ENCODE measurements at regions not wholly inside any gene's neighbourhood (a gene's known extent, or its start where the extent isn't known, plus 50 kb on each side); places are given as distances from the start of the nearest gene placed in this dataset.

GRCh38 chr2:234835738-234836137, 116.1 kb upstream of the SH3BP4 start:
- H3K27me3 ChIP-seq (ENCODE audit: control insufficient read depth in 1 of 2, insufficient read depth in 2 of 2, low read length in 2 of 2) = no peaks in the 10 kb centered on the region
- no peak overlapping the region for H3K27ac ChIP-seq (ENCODE audit: low read length)
- peaks cover 8% of the 10 kb centered on the region for H3K4me1 ChIP-seq (ENCODE audit: control insufficient read depth, insufficient read depth, low read length)
- H3K9ac ChIP-seq (ENCODE audit: low read length in 2 of 2) = no peak overlapping the region
- H3K4me3 ChIP-seq (ENCODE audit: low read length in 2 of 2) = no peak overlapping the region
- no peaks in the 10 kb centered on the region for H3K36me3 ChIP-seq (ENCODE audit: control insufficient read depth in 2 of 2, insufficient read depth in 2 of 2, low read length in 2 of 2)
- H3K9me3 ChIP-seq (ENCODE audit: control insufficient read depth in 2 of 2, low read length in 2 of 2) = no peaks in the 10 kb centered on the region

GRCh38 chr2:234834228-234834923, 117.4 kb upstream of the SH3BP4 start:
- H3K27ac ChIP-seq (ENCODE audit: low read length) = no peak overlapping the region
- no peaks in the 10 kb centered on the region for H3K36me3 ChIP-seq (ENCODE audit: control insufficient read depth in 2 of 2, insufficient read depth in 2 of 2, low read length in 2 of 2)
- H3K9me3 ChIP-seq (ENCODE audit: control insufficient read depth in 2 of 2, low read length in 2 of 2) = no peaks in the 10 kb centered on the region
- H3K4me3 ChIP-seq (ENCODE audit: low read length in 2 of 2) = no peak overlapping the region
- no peak overlapping the region for H3K9ac ChIP-seq (ENCODE audit: low read length in 2 of 2)
- no peaks in the 10 kb centered on the region for H3K4me1 ChIP-seq (ENCODE audit: control insufficient read depth, insufficient read depth, low read length)
- H3K27me3 ChIP-seq (ENCODE audit: control insufficient read depth in 1 of 2, insufficient read depth in 2 of 2, low read length in 2 of 2) = no peaks in the 10 kb centered on the region

- H3K9ac ChIP-seq (ENCODE audit: low read length in 2 of 2) = no peak overlapping the region
- H3K36me3 ChIP-seq (ENCODE audit: control insufficient read depth in 2 of 2, insufficient read depth in 2 of 2, low read length in 2 of 2) = no peaks in the 10 kb centered on the region
- H3K27ac ChIP-seq (ENCODE audit: low read length) = no peak overlapping the region
- H3K9me3 ChIP-seq (ENCODE audit: control insufficient read depth in 2 of 2, low read length in 2 of 2) = no peaks in the 10 kb centered on the region
- no peak overlapping the region for H3K4me3 ChIP-seq (ENCODE audit: low read length in 2 of 2)
- H3K27me3 ChIP-seq (ENCODE audit: control insufficient read depth in 1 of 2, insufficient read depth in 2 of 2, low read length in 2 of 2) = no peaks in the 10 kb centered on the region
- H3K4me1 ChIP-seq (ENCODE audit: control insufficient read depth, insufficient read depth, low read length) = no peaks in the 10 kb centered on the region
Observed at GRCh38 chr2:234830853-234831252, 121.0 kb upstream of the SH3BP4 start.

GRCh38 chr2:234829074-234829455, 122.8 kb upstream of the SH3BP4 start:
- Histone ChIP-seq H3K27me3 (ENCODE audit: control insufficient read depth in 1 of 2, insufficient read depth in 2 of 2, low read length in 2 of 2) (no peaks in the 10 kb centered on the region), H3K4me3 (ENCODE audit: low read length in 2 of 2) (no peak overlapping the region), H3K27ac (ENCODE audit: low read length) (no peak overlapping the region), H3K9ac (ENCODE audit: low read length in 2 of 2) (no peak overlapping the region), H3K9me3 (ENCODE audit: control insufficient read depth in 2 of 2, low read length in 2 of 2) (no peaks in the 10 kb centered on the region), H3K36me3 (ENCODE audit: control insufficient read depth in 2 of 2, insufficient read depth in 2 of 2, low read length in 2 of 2) (no peaks in the 10 kb centered on the region), H3K4me1 (ENCODE audit: control insufficient read depth, insufficient read depth, low read length) (no peaks in the 10 kb centered on the region)

- H3K9me3 ChIP-seq (ENCODE audit: control insufficient read depth in 2 of 2, low read length in 2 of 2) = no peaks in the 10 kb centered on the region
- no peaks in the 10 kb centered on the region for H3K36me3 ChIP-seq (ENCODE audit: control insufficient read depth in 2 of 2, insufficient read depth in 2 of 2, low read length in 2 of 2)
- H3K4me3 ChIP-seq (ENCODE audit: low read length in 2 of 2) = no peak overlapping the region
- no peak overlapping the region for H3K9ac ChIP-seq (ENCODE audit: low read length in 2 of 2)
- no peaks in the 10 kb centered on the region for H3K27me3 ChIP-seq (ENCODE audit: control insufficient read depth in 1 of 2, insufficient read depth in 2 of 2, low read length in 2 of 2)
- H3K4me1 ChIP-seq (ENCODE audit: control insufficient read depth, insufficient read depth, low read length) = no peaks in the 10 kb centered on the region
- no peak overlapping the region for H3K27ac ChIP-seq (ENCODE audit: low read length)
Observed at GRCh38 chr2:234828382-234829073, 123.3 kb upstream of the SH3BP4 start.

GRCh38 chr2:234827096-234827860, 124.5 kb upstream of the SH3BP4 start:
- Histone ChIP-seq H3K4me3 (ENCODE audit: low read length in 2 of 2) (no peak overlapping the region), H3K27me3 (ENCODE audit: control insufficient read depth in 1 of 2, insufficient read depth in 2 of 2, low read length in 2 of 2) (no peaks in the 10 kb centered on the region), H3K9me3 (ENCODE audit: control insufficient read depth in 2 of 2, low read length in 2 of 2) (no peaks in the 10 kb centered on the region), H3K9ac (ENCODE audit: low read length in 2 of 2) (no peak overlapping the region), H3K36me3 (ENCODE audit: control insufficient read depth in 2 of 2, insufficient read depth in 2 of 2, low read length in 2 of 2) (no peaks in the 10 kb centered on the region), H3K27ac (ENCODE audit: low read length) (no peak overlapping the region), H3K4me1 (ENCODE audit: control insufficient read depth, insufficient read depth, low read length) (no peaks in the 10 kb centered on the region)

- no peaks in the 10 kb centered on the region for H3K36me3 ChIP-seq (ENCODE audit: control insufficient read depth in 2 of 2, insufficient read depth in 2 of 2, low read length in 2 of 2)
Observed at GRCh38 chr2:234826681-234827080, 125.1 kb upstream of the SH3BP4 start.

GRCh38 chr2:234825616-234826015, 126.2 kb upstream of the SH3BP4 start:
- Histone ChIP-seq H3K4me3 (ENCODE audit: low read length in 2 of 2) (no peak overlapping the region), H3K4me1 (ENCODE audit: control insufficient read depth, insufficient read depth, low read length) (no peaks in the 10 kb centered on the region), H3K36me3 (ENCODE audit: control insufficient read depth in 2 of 2, insufficient read depth in 2 of 2, low read length in 2 of 2) (no peaks in the 10 kb centered on the region), H3K9me3 (ENCODE audit: control insufficient read depth in 2 of 2, low read length in 2 of 2) (no peaks in the 10 kb centered on the region), H3K27ac (ENCODE audit: low read length) (no peak overlapping the region), H3K9ac (ENCODE audit: low read length in 2 of 2) (no peak overlapping the region), H3K27me3 (ENCODE audit: control insufficient read depth in 1 of 2, insufficient read depth in 2 of 2, low read length in 2 of 2) (no peaks in the 10 kb centered on the region)

More at GRCh38 chr2:234826681-234827080, 125.1 kb upstream of the SH3BP4 start:
- no peaks in the 10 kb centered on the region for H3K4me1 ChIP-seq (ENCODE audit: control insufficient read depth, insufficient read depth, low read length)
- H3K9ac ChIP-seq (ENCODE audit: low read length in 2 of 2) = no peak overlapping the region
- no peak overlapping the region for H3K27ac ChIP-seq (ENCODE audit: low read length)
- no peaks in the 10 kb centered on the region for H3K27me3 ChIP-seq (ENCODE audit: control insufficient read depth in 1 of 2, insufficient read depth in 2 of 2, low read length in 2 of 2)
- H3K4me3 ChIP-seq (ENCODE audit: low read length in 2 of 2) = no peak overlapping the region
- no peaks in the 10 kb centered on the region for H3K9me3 ChIP-seq (ENCODE audit: control insufficient read depth in 2 of 2, low read length in 2 of 2)

- no peaks in the 10 kb centered on the region for H3K36me3 ChIP-seq (ENCODE audit: control insufficient read depth in 2 of 2, insufficient read depth in 2 of 2, low read length in 2 of 2)
- no peaks in the 10 kb centered on the region for H3K27me3 ChIP-seq (ENCODE audit: control insufficient read depth in 1 of 2, insufficient read depth in 2 of 2, low read length in 2 of 2)
- no peaks in the 10 kb centered on the region for H3K9me3 ChIP-seq (ENCODE audit: control insufficient read depth in 2 of 2, low read length in 2 of 2)
- no peak overlapping the region for H3K9ac ChIP-seq (ENCODE audit: low read length in 2 of 2)
- no peak overlapping the region for H3K27ac ChIP-seq (ENCODE audit: low read length)
- H3K4me3 ChIP-seq (ENCODE audit: low read length in 2 of 2) = peak overlapping the region in 1 of 2 donors; percentile 15
- no peaks in the 10 kb centered on the region for H3K4me1 ChIP-seq (ENCODE audit: control insufficient read depth, insufficient read depth, low read length)
Observed at GRCh38 chr2:234823877-234824376, 127.9 kb upstream of the SH3BP4 start.

GRCh38 chr2:234823196-234823876, 128.5 kb upstream of the SH3BP4 start:
- no peak overlapping the region for H3K4me3 ChIP-seq (ENCODE audit: low read length in 2 of 2)
- no peaks in the 10 kb centered on the region for H3K4me1 ChIP-seq (ENCODE audit: control insufficient read depth, insufficient read depth, low read length)
- no peaks in the 10 kb centered on the region for H3K9me3 ChIP-seq (ENCODE audit: control insufficient read depth in 2 of 2, low read length in 2 of 2)
- no peak overlapping the region for H3K9ac ChIP-seq (ENCODE audit: low read length in 2 of 2)
- no peaks in the 10 kb centered on the region for H3K27me3 ChIP-seq (ENCODE audit: control insufficient read depth in 1 of 2, insufficient read depth in 2 of 2, low read length in 2 of 2)
- no peaks in the 10 kb centered on the region for H3K36me3 ChIP-seq (ENCODE audit: control insufficient read depth in 2 of 2, insufficient read depth in 2 of 2, low read length in 2 of 2)
- no peak overlapping the region for H3K27ac ChIP-seq (ENCODE audit: low read length)

All from stomach smooth muscle (tissue), 2 donors.